ENCODE measurements at regions not wholly inside any gene's neighbourhood (a gene's known extent, or its start where the extent isn't known, plus 50 kb on each side); places are given as distances from the start of the nearest gene placed in this dataset.
"Not testable (repeated sequence)": the region's sequence is repeated elsewhere in the genome, so short reads cannot be mapped to it uniquely, and the experiment has no call there.

DNA sequence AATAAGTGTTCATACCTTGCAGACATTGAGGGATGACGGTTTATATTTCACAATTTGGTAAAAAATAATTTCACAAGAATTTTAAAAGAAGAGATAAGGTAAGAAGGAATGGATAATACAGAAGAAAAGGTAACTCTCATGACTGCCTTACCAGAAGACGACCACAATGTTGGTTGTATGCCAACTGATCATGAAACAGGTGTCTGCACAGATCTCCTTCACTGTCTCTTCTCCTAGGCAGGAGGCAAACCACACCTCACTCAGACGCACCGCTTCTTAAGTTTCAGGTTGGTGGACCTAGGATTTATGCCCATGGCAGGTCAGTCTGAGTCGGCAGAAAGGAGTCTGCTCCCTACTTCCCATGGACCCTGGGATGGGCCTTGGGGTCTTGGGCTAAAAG lies 177.2 kb downstream of the VSIG4 start:
- no peak for DNase-seq (ENCODE audit: low read depth)
- H3K4me3 ChIP-seq (ENCODE audit: low read depth, low read length): no peak overlapping the region
- TF ChIP-seq, protein P1, sequence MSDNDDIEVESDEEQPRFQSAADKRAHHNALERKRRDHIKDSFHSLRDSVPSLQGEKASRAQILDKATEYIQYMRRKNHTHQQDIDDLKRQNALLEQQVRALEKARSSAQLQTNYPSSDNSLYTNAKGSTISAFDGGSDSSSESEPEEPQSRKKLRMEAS (IDR thresholded peaks at IDR 0.05; ENCODE audit: low read depth, low read length): no peak
- TF ChIP-seq MYC (IDR thresholded peaks at IDR 0.05; ENCODE audit: low read depth, low read length): no peak
- TF ChIP-seq, protein P2, sequence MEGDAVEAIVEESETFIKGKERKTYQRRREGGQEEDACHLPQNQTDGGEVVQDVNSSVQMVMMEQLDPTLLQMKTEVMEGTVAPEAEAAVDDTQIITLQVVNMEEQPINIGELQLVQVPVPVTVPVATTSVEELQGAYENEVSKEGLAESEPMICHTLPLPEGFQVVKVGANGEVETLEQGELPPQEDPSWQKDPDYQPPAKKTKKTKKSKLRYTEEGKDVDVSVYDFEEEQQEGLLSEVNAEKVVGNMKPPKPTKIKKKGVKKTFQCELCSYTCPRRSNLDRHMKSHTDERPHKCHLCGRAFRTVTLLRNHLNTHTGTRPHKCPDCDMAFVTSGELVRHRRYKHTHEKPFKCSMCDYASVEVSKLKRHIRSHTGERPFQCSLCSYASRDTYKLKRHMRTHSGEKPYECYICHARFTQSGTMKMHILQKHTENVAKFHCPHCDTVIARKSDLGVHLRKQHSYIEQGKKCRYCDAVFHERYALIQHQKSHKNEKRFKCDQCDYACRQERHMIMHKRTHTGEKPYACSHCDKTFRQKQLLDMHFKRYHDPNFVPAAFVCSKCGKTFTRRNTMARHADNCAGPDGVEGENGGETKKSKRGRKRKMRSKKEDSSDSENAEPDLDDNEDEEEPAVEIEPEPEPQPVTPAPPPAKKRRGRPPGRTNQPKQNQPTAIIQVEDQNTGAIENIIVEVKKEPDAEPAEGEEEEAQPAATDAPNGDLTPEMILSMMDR (IDR thresholded peaks at IDR 0.05; ENCODE audit: low read depth, low read length): no peak
- TF ChIP-seq POLR2A (IDR thresholded peaks at IDR 0.05; ENCODE audit: extremely low read depth, insufficient read length): no peak

- H3K4me3 ChIP-seq (ENCODE audit: low read depth, low read length): no peak overlapping the region
- TF ChIP-seq, protein P2 (IDR thresholded peaks at IDR 0.05; ENCODE audit: low read depth, low read length): no peak
- TF ChIP-seq, protein P1 (IDR thresholded peaks at IDR 0.05; ENCODE audit: low read depth, low read length): no peak
- TF ChIP-seq MYC (IDR thresholded peaks at IDR 0.05; ENCODE audit: low read depth, low read length) (no peak), POLR2A (IDR thresholded peaks at IDR 0.05; ENCODE audit: extremely low read depth, insufficient read length) (no peak)
- no peak for DNase-seq (ENCODE audit: low read depth)
Observed at GRCh38 chrX:65859299-65859698, 180.6 kb downstream of the VSIG4 start.

DNA sequence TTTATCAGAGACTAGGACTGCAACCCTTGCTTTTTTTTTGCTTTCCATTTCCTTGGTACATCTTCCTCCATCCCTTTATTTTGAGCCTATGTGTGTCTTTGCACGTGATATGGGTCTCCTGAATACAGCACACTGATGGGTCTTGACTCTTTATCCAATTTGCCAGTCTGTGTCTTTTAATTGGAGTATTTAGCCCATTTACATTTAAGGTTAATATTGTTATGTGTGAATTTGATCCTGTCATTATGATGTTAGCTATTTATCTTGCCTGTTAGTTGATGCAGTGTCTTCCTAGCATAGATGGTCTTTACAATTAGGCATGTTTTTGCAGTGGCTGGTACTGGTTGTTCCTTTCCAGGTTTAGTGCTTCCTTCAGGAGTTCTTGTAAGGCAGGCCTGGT lies 185.4 kb downstream of the VSIG4 start:
- not testable (repeated sequence) for DNase-seq (ENCODE audit: low read depth); H3K4me3 ChIP-seq (ENCODE audit: low read depth, low read length)

GRCh38 chrX:65851306-65851705 lies 183.9 kb downstream of the MSN start:
- not testable (repeated sequence) for DNase-seq (ENCODE audit: low read depth); H3K4me3 ChIP-seq (ENCODE audit: low read depth, low read length)

DNA sequence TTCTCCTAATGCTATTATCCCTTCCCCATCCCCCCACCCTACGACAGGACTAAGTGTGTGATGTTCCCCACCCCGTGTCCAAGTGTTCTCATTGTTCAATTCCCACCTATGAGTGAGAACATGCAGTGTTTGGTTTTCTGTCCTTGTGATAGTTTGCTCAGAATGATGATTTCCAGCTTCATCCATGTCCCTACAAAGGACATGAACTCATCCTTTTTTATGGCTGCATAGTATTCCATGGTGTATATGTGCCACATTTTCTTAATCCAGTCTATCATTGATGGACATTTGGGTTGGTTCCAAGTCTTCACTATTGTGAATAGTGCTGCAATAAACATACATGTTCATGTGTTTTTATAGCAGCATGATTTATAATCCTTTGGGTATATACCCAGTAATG lies 183.4 kb downstream of the MSN start:
- H3K4me3 ChIP-seq (ENCODE audit: low read depth, low read length); DNase-seq (ENCODE audit: low read depth): not testable (repeated sequence)

GRCh38 chrX:65846974-65847373 lies 179.5 kb downstream of the MSN start:
- no peak overlapping the region for H3K4me3 ChIP-seq (ENCODE audit: low read depth, low read length)
- DNase-seq (ENCODE audit: low read depth): no peak
- TF ChIP-seq, protein P2 (IDR thresholded peaks at IDR 0.05; ENCODE audit: low read depth, low read length): no peak
- TF ChIP-seq MYC (IDR thresholded peaks at IDR 0.05; ENCODE audit: low read depth, low read length) (no peak), POLR2A (IDR thresholded peaks at IDR 0.05; ENCODE audit: extremely low read depth, insufficient read length) (no peak)
- TF ChIP-seq, protein P1 (IDR thresholded peaks at IDR 0.05; ENCODE audit: low read depth, low read length): no peak

GRCh38 chrX:65841263-65841662 lies 173.8 kb downstream of the MSN start:
- DNase-seq (ENCODE audit: low read depth): no peak
- TF ChIP-seq, protein P1 (IDR thresholded peaks at IDR 0.05; ENCODE audit: low read depth, low read length): no peak
- TF ChIP-seq, protein P2 (IDR thresholded peaks at IDR 0.05; ENCODE audit: low read depth, low read length): no peak
- TF ChIP-seq MYC (IDR thresholded peaks at IDR 0.05; ENCODE audit: low read depth, low read length) (no peak), POLR2A (IDR thresholded peaks at IDR 0.05; ENCODE audit: extremely low read depth, insufficient read length) (no peak)
- no peak overlapping the region for H3K4me3 ChIP-seq (ENCODE audit: low read depth, low read length)

DNA sequence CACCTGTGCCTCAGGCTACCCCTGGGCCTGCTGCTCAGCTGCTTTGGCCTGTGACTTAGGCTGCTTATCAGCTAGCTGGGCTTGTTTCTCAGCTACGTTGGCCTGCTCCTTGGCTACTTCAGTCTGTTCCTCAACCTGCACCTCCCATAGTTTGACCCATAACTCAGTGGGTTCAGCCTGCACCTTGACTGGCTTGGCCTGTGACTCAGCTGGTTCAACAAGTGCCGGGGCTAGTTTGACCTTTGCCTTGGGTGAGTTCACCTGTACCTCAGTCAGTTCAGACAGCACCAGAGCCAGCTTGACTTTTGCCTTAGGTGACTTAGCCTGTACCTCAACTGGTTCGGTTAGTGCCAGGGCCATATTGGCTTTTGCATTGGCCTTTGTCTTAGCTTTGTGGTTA lies 171.2 kb downstream of the MSN start:
- DNase-seq (ENCODE audit: low read depth): no peak
- TF ChIP-seq POLR2A (IDR thresholded peaks at IDR 0.05; ENCODE audit: extremely low read depth, insufficient read length) (no peak), MYC (IDR thresholded peaks at IDR 0.05; ENCODE audit: low read depth, low read length) (no peak)
- TF ChIP-seq, protein P1 (IDR thresholded peaks at IDR 0.05; ENCODE audit: low read depth, low read length): no peak
- TF ChIP-seq, protein P2 (IDR thresholded peaks at IDR 0.05; ENCODE audit: low read depth, low read length): no peak
- H3K4me3 ChIP-seq (ENCODE audit: low read depth, low read length): no peak overlapping the region
